Activated CD4-positive, alpha-beta T cell treated with anti-CD3 and anti-CD28 coated beads, Interleukin-10, Interleukin-2, amounts not matched to agents 100 ng/mL and 50 ng/mL, durations not matched to agents 16 hours and 8 hours (primary cell): ENCODE measurements at regions not wholly inside any gene's neighbourhood (a gene's known extent, or its start where the extent isn't known, plus 50 kb on each side); places are given as distances from the start of the nearest gene placed in this dataset.

Source experiments
- DNase-seq: peaks from one replicate; pipeline ENCODE4 v3.0.0-alpha.2; 2020

DNA sequence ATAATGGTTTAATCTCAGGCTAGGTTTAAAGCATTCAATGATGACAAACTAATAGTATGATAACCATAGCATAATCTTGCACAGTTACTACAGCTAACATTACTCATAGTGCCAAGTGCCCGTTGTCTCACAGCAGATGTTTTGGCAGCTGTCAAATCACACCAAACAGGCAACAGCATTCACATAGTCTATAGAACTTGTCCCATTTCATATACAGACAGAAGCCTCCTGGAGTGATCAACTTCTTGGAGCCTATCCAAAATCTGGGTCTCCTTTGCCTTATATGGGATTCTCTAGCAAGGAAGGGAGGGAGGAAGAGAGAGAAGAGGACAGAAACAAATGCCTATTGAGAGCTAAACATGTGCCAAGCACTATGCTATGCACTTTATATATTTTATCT, 250.6 kb upstream of the ZP4 start:
- no peak for DNase-seq

DNA sequence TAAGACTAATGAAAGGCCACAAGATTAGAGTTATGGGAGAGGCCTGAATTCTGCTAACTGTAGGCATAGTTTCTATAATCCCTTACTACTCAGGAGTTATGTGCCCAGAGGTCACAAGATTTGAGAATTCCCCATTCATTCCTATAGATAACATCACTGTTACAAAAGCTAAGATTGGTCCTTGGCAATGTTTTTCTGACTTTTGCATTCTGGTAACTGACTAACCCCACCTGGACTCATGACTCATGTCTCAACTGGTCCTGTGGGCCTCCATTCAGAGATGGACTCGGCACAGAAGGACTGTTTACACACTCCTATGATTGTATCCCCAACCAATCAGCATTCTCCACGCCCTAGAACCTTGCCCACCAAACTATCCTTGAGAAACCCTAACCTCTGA, 249.0 kb upstream of the ZP4 start:
- DNase-seq, result no peak

- DNase-seq, result no peak
Measured at GRCh38 chr1:238138059-238138626, 247.4 kb upstream of the ZP4 start.

- DNase-seq, result no peak
Measured at GRCh38 chr1:238135708-238136664, 245.3 kb upstream of the ZP4 start.

- no peak for DNase-seq
Measured at GRCh38 chr1:238129677-238130076, 239.0 kb upstream of the ZP4 start.

DNA sequence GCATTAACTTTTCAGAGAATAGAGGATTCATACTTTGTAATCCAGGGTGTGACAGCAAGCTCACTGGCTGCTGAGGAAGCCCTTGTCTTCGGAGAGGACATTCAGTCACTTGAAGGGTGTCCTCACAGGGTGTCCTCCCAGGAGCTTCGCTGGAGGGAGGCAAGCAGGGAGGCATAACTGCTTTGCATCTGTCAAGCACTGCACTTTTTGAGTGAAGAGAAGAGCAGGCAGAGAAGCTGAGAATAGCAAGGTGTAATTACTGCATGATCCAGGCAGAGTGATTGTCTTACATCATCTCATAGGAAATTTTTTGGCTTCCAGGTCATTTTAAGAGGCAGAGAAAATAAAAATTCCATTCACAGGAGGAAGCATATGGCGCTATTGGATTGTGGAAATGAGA, 232.5 kb upstream of the ZP4 start:
- DNase-seq, result no peak

GRCh38 chr1:238119861-238120260, 229.1 kb upstream of the ZP4 start:
- no peak for DNase-seq

- no peak for DNase-seq
Measured at GRCh38 chr1:238119060-238119459, 228.3 kb upstream of the ZP4 start.

GRCh38 chr1:238115852-238116251, 225.1 kb upstream of the ZP4 start:
- DNase-seq, result no peak

DNA sequence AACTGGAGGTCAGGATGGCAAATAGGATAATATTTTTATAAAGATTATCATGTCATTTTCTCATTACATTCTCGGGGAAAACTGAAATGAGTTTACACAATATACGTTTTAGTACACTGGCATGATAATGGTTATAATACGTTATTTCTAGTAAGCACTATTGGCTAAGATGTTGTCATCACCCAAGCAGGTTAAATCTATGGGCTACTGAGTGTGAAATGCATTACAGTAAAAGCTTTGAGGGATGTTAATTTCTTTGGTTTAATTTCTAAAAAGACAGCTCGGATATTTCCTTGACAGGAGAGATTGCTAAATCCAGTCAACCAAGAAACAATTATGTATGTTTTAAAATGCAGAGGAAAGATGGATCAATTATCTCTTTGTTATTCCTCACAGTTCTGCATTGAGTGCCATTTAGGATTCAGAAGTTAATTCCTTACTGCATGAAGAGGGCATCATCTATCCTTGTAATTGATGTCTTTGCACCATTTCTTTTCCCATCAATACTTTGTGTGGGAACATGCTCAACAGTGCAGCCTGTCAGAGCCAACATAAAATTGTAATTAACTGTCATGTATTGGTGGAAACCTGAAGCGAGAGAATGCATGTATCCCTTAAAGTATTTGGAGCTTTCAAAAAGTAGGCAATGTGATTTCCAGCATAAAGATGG, 222.4 kb upstream of the ZP4 start:
- DNase-seq, result no peak

DNA sequence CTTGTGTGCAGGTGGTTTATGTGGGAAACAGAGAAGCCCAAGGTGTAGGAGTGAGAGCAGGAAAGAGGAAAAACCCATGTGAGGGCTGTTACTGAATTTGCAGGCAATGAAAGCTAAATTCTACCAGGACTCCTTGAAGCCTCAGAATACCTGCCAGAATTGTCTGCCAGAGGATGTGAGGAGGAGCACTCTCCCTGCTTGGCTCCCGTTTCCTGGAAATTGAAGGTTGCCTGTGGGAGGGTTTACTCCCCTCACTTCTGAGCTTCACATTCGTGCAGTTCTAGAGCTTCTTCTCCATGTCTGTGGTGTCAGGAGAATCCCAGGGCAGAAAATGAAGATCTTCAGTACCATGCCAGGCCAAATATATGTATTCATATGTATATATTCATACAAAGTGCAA, 220.8 kb upstream of the ZP4 start:
- DNase-seq, result no peak

DNA sequence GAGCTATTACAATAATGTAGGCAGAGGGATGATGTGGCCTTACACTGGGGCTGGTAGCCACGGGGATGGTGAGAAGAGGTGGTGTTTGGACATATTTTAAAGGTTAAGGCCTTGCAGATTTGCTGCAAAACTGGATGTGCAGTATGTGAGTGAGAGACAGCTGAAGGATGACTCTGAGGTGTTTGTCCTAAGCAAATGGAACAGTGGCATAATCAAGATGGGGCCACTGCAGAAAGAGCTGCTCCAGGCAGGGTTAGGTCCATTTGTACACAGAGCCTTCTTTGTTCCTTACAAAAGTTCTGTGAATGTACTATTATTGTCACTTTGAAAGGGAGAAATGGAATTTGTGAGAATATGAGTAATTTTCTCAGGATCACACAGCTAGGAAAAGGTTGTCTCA, 220.4 kb upstream of the ZP4 start:
- DNase-seq, result no peak

- no peak for DNase-seq
Measured at GRCh38 chr1:238108417-238108816, 217.7 kb upstream of the ZP4 start.

- no peak for DNase-seq
Measured at GRCh38 chr1:238107322-238107721, 216.6 kb upstream of the ZP4 start.

DNA sequence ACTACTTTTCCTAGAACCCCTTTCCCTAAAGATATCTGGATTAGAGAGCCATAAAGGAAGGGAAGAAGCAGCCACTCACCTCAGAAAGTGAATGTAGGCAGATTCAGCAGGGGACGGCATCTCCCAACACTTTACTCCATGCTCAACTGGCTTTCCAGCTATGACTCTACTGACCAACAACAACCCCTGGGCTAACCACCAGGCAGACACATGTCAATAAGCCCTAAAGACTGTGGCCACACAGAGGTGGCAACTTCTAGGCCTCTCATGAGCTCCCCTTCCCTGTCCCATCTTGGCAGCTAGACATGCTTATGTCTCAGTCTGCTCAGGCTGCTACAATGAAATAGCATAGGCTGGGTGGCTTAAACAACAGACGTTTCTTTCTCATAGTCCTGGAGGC, 214.0 kb upstream of the ZP4 start:
- DNase-seq, result no peak

- DNase-seq, result no peak
Measured at GRCh38 chr1:238101923-238102322, 211.2 kb upstream of the ZP4 start.

- DNase-seq, result no peak
Measured at GRCh38 chr1:238099871-238100270, 209.1 kb upstream of the ZP4 start.

GRCh38 chr1:238089615-238090014, 198.9 kb upstream of the ZP4 start:
- DNase-seq, result no peak

GRCh38 chr1:238088560-238089290, 198.0 kb upstream of the ZP4 start:
- DNase-seq, result no peak

- DNase-seq, result no peak
Measured at GRCh38 chr1:238073991-238074390, 183.3 kb upstream of the ZP4 start.

GRCh38 chr1:238071061-238071460, 180.3 kb upstream of the ZP4 start:
- DNase-seq, result no peak

GRCh38 chr1:238063454-238063853, 172.7 kb upstream of the ZP4 start:
- no peak for DNase-seq

DNA sequence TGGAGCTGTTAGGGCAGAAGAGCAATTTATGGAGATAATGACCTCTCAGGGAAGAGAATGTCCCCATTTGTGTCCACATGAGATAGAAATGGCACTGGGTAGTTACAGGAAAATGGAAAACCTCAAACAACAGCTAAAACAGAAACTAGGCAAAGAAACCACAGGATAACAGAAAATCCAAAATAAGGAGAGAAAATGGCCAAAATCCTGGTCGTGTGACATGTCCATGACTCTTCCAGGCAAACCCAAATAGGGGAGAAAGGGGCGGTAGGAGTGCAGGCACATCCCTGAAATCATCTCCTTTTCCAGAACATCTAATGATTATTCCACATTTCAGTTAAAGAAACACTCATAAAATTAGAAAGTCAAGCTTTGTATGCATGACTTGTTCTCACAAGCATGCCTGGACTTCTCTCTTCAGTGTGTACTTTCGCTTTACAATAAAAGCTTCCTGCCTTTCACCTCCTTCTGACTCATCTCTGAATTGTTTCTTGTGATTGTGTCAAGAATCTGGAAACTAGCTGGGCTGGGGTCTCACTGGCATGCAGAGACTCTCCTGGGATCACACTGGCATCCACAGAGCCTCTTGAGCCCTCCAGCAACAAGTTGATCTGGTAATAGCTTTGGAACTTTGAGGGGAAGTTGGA, 171.4 kb upstream of the ZP4 start:
- no peak for DNase-seq
